GM13977 (cell line): ENCODE measurements at regions not wholly inside any gene's neighbourhood (a gene's known extent, or its start where the extent isn't known, plus 50 kb on each side); places are given as distances from the start of the nearest gene placed in this dataset.
"Not testable (repeated sequence)": the region's sequence is repeated elsewhere in the genome, so short reads cannot be mapped to it uniquely, and the experiment has no call there.

ENCODE experiments used
- DNase-seq: peaks from one replicate; pipeline ENCODE4 v3.0.0; 2012; ENCODE audit warnings: low spot score
- in situ Hi-C: fragments of 300-500 bp; cut with MboI; formaldehyde crosslinking; loops from one replicate; pipeline ENCODE4 v1.12.0; 2022; ENCODE audit warnings: low sequenced_read_pairs, low pct_unique_long_range_greater_than_20kb, mixed read lengths, inconsistent platforms; ENCODE audit not compliant: unreplicated experiment
- TF ChIP-seq, protein P1 (sequence below): IDR thresholded peaks from 2 replicates; pipeline ENCODE4 v1.5.1; 2012; ENCODE audit warnings: mild to moderate bottlenecking, control low read depth; ENCODE audit not compliant: insufficient read depth; ENCODE audit errors: extremely low read depth, missing control alignments

DNA sequence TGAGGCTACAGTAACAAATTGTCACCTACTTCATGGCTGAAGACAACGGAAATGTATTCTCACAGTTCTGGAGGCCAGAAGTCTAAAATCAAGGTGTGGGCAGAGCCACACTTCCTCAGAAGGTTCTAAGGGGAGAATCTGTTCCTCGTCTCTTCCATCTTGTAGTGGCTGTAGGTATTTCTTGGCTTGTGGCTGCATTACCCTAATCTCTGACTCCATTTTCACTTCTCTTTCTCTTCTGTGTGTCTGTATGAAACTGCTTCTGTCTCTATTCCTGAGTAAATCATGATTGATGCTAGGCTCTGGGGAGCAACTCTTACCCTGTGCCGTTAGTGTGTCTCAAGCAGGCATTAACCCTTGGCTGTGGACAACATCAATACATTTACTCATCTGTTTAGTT is 164.7 kb downstream of the SQOR start:
- TF ChIP-seq, protein P1, sequence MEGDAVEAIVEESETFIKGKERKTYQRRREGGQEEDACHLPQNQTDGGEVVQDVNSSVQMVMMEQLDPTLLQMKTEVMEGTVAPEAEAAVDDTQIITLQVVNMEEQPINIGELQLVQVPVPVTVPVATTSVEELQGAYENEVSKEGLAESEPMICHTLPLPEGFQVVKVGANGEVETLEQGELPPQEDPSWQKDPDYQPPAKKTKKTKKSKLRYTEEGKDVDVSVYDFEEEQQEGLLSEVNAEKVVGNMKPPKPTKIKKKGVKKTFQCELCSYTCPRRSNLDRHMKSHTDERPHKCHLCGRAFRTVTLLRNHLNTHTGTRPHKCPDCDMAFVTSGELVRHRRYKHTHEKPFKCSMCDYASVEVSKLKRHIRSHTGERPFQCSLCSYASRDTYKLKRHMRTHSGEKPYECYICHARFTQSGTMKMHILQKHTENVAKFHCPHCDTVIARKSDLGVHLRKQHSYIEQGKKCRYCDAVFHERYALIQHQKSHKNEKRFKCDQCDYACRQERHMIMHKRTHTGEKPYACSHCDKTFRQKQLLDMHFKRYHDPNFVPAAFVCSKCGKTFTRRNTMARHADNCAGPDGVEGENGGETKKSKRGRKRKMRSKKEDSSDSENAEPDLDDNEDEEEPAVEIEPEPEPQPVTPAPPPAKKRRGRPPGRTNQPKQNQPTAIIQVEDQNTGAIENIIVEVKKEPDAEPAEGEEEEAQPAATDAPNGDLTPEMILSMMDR = no peak
- no peak for DNase-seq
- in situ Hi-C loops = no loop called here

DNA sequence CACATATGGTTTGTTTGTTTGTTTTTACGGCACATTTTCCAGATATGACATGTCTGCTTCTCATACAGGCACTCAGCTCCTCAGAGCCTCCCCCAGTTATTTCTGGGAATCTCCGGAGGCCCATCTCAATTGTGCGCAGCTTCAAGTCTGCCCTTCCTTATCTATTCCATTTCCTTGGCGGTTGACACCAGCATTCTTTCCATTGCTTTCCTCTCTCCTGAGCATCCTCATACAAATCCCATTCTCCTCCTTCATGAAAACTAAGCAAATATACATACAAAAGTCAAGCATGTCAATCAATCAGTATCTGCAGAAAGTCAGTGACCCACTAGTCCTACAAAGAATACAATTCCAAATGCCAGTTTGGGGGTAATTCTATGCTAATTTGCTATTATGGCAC is 166.7 kb downstream of the SQOR start:
- DNase-seq = no peak
- in situ Hi-C loops = no loop called here
- TF ChIP-seq, protein P1 = no peak

DNA sequence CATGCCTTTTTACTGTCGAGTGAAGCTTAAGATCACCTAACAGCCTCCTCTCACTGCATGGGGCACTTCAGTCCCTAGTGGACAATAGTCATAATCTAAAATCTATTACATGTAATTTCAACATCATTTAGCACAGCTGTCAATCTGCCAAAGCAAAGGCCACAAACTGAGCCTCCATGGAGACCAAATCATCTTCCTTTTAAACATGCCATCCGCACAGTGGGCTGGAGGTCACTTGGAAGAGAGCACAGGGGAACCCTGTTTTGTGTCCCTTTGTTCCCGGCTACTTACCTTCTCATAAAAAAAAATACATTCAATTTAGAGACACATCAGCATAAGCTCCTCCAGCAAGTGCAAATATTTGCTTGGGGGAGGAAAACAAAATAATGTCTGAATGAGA is 167.3 kb downstream of the SQOR start:
- TF ChIP-seq, protein P1 = no peak
- no peak for DNase-seq
- in situ Hi-C loops = no loop called here

DNA sequence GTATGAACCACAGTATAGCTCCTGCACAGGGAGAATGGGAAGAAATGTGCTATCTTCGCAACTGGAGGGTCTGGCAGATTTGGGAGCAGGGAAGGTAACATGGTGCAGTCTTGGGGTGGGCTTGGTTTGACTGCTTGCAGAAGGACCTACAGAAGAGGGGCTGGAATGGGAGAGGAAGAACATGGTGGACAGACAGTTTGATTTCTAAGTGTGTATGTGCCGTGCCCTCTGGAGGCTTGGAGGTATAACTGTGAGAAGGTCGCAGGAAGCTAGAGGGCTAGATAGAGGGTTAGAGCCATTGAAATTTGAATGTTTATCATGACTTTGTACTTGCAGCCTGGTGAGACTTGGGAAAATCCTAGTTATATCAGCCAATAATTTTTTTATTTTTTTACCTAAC is 169.2 kb downstream of the SQOR start:
- in situ Hi-C loops = no loop called here
- DNase-seq = no peak
- TF ChIP-seq, protein P1 = no peak

DNA sequence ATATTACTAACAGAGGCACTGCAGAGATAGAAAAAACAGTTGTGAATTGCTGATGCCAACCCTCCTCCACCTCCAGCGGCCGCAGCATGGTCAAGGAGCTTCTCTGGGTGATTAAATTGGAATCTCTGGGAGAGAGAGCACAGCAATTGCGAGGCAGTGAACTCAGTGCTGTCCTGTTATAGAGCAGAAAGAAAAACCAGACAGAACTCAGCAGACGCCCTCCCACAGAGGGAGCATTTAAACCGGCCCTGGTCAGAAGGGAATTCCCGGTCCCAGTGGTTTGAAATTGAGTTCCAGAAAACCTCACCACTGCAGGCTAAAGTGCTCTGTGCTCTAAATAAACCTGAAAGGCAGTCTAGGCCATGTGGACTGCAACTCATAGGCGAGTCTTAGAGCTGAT is 175.4 kb downstream of the SQOR start:
- TF ChIP-seq, protein P1 = no peak

DNA sequence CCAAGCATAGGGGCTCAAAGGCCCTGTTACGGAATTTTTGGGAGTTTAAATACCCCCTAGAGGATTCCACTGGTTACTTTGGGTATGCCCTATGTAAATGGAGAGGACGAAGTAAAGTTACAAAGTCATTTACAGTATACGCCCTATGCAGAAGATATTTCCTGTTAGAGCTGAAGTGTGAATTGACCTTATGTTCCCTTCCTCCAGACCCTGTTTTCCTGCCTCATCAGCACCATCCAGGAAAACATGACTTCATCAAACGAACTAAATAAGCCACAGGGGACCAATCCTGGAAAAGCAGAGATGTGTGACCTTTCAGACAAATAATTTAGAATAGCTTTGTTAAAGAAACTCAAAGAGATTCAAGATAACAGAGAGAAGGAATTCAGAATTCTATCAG is 177.4 kb downstream of the SQOR start:
- TF ChIP-seq, protein P1 = no peak
- in situ Hi-C loops = no loop called here
- DNase-seq = no peak

More for the DNA sequence above, 175.4 kb downstream of the SQOR start:
- in situ Hi-C loops = no loop called here
- no peak for DNase-seq

DNA sequence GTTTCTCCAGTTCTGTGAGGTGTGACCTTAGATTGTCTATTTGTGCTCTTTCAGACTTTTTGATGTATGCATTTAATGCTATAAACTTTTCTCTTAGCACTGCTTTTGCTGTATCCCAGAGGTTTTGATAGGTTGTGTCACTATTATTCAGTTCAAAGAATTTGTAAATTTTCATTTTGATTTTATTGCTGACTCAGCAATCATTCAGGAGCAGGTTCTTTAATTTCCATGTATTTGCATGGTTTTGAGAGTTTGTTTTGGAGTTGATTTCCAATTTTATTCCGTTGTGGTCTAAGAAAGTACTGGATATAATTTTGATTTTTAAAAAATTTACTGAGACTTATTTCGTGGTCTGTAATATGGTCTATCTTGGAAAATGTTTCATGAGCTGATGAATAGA is 182.7 kb downstream of the SQOR start:
- DNase-seq, in situ Hi-C loops: not testable (repeated sequence)
